HG03064 (cell line): ENCODE measurements at regions not wholly inside any gene's neighbourhood (a gene's known extent, or its start where the extent isn't known, plus 50 kb on each side); places are given as distances from the start of the nearest gene placed in this dataset.

Source experiments
- ATAC-seq: cut with Tn5 transposase; IDR thresholded peaks from one replicate; pipeline ENCODE4 v1.9.1; 2021; ENCODE audit warnings: low read depth; ENCODE audit not compliant: unreplicated experiment

- ATAC-seq: no peak
Measured at GRCh38 chr5:68886814-68887213, 207.0 kb upstream of the SLC30A5 start.

GRCh38 chr5:68891718-68892117, 202.1 kb upstream of the SLC30A5 start:
- ATAC-seq: no peak

GRCh38 chr5:68894673-68895072, 199.1 kb upstream of the SLC30A5 start:
- no peak for ATAC-seq

GRCh38 chr5:68898951-68899471, 194.8 kb upstream of the SLC30A5 start:
- no peak for ATAC-seq

GRCh38 chr5:68911840-68912690, 181.7 kb upstream of the SLC30A5 start:
- ATAC-seq: no peak

- ATAC-seq: no peak
Measured at GRCh38 chr5:68915079-68915478, 178.7 kb upstream of the SLC30A5 start.

GRCh38 chr5:68918306-68918705, 175.5 kb upstream of the SLC30A5 start:
- ATAC-seq: no peak

GRCh38 chr5:68919988-68920490, 173.8 kb upstream of the SLC30A5 start:
- ATAC-seq: no peak

- ATAC-seq: no peak
Measured at GRCh38 chr5:68920888-68921287, 172.9 kb upstream of the SLC30A5 start.

- no peak for ATAC-seq
Measured at GRCh38 chr5:68922172-68922987, 171.4 kb upstream of the SLC30A5 start.

- ATAC-seq: no peak
Measured at GRCh38 chr5:68924481-68925145, 169.2 kb upstream of the SLC30A5 start.

- no peak for ATAC-seq
Measured at GRCh38 chr5:68928617-68929302, 165.1 kb upstream of the SLC30A5 start.

GRCh38 chr5:68930139-68930538, 163.7 kb upstream of the SLC30A5 start:
- ATAC-seq: no peak

GRCh38 chr5:68932830-68933434, 160.9 kb upstream of the SLC30A5 start:
- ATAC-seq: no peak

GRCh38 chr5:68942169-68942568, 151.6 kb upstream of the SLC30A5 start:
- no peak for ATAC-seq

GRCh38 chr5:68946728-68947127, 147.1 kb upstream of the SLC30A5 start:
- no peak for ATAC-seq

GRCh38 chr5:68947986-68948385, 145.8 kb upstream of the SLC30A5 start:
- ATAC-seq: no peak

GRCh38 chr5:68949256-68949655, 144.6 kb upstream of the SLC30A5 start:
- ATAC-seq: no peak

GRCh38 chr5:68949711-68950110, 144.1 kb upstream of the SLC30A5 start:
- no peak for ATAC-seq

GRCh38 chr5:68950125-68950524, 143.7 kb upstream of the SLC30A5 start:
- ATAC-seq: no peak
